ENCODE measurements at regions not wholly inside any gene's neighbourhood (a gene's known extent, or its start where the extent isn't known, plus 50 kb on each side); places are given as distances from the start of the nearest gene placed in this dataset.

DNA sequence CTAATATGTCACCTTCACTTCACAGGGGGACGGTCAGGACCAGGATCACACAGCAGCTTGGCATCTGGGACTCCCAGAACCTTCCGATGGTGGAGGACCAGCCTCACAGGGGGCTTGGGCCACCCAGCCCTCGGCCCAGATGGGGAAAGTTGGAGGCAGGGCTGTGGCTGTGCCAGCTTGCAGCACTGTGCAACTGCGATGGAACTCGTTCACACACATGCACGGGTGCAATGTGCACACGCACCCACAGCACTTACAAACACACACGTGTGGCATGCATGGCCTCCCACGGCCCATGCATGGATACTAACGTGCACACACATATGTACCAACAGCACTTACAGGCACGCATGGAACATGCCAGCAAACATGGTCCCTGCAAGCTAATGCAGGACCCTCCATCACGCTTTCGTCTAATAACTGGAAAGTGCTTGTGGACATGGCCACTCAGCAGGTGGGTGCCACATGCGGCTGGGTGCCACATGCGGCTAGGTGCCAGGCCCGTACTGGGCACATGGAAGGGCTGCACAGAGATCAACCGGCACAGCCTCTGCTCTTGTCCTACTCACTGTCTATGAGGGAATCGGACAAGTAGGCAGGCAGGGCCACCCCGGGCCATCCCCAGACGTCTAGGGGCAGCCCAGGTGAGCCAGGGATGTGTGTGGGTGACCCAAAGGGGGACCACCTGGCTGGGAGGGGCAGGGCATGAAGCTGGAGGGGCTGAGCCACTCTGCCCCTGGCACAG lies 63.2 kb downstream of the ADRA2C start:
- DNase-seq (ENCODE audit: low read depth): no peak
- no peak overlapping the region for H3K4me3 ChIP-seq (replicated peaks; ENCODE audit: low read depth, low read length)
- TF ChIP-seq, protein P1, sequence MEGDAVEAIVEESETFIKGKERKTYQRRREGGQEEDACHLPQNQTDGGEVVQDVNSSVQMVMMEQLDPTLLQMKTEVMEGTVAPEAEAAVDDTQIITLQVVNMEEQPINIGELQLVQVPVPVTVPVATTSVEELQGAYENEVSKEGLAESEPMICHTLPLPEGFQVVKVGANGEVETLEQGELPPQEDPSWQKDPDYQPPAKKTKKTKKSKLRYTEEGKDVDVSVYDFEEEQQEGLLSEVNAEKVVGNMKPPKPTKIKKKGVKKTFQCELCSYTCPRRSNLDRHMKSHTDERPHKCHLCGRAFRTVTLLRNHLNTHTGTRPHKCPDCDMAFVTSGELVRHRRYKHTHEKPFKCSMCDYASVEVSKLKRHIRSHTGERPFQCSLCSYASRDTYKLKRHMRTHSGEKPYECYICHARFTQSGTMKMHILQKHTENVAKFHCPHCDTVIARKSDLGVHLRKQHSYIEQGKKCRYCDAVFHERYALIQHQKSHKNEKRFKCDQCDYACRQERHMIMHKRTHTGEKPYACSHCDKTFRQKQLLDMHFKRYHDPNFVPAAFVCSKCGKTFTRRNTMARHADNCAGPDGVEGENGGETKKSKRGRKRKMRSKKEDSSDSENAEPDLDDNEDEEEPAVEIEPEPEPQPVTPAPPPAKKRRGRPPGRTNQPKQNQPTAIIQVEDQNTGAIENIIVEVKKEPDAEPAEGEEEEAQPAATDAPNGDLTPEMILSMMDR (IDR thresholded peaks at IDR 0.05; ENCODE audit: low read length, missing control alignments): no peak

DNA sequence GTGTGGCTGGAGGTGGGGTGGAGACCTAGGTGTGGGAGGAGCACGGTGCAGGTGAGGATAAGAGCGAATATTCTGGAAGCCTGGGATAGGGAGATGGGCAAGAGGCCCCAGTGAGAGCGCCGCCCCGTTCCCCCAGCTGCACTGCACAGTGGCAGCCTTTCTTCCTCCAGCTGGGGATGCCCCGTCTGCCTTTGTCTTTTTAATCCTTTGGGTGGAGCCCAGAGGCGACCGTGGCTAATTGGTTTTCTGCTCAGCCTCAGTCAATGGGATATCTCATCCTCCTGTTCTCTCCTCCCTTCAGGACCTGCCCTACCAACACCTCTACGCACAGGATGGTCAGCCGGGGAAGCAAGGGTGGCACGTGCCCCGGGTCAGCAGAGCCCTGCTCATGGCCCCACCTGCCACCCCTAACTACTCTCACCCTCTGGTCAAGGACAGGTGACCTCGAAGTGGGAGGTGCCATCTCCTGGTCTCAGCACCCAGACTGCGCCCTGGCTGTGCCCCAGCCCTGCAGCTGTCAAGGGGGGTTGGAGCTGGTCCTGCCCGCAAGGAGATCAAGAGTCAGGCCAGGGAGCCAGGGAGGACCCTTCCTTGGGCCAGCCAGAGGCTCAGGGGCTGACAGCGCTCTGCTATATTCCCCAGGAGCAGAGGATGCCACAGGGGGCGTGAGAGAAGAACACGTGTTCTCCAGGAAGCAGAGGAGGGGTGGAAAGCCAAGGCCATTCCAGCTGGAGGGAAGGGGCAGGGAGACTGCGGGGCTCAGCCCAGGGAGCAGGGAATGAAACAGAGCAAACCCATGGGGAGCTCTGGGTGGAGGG lies 64.0 kb downstream of the ADRA2C start:
- no peak for DNase-seq (ENCODE audit: low read depth)
- TF ChIP-seq, protein P1 (IDR thresholded peaks at IDR 0.05; ENCODE audit: low read length, missing control alignments): no peak
- no peak overlapping the region for H3K4me3 ChIP-seq (replicated peaks; ENCODE audit: low read depth, low read length)

DNA sequence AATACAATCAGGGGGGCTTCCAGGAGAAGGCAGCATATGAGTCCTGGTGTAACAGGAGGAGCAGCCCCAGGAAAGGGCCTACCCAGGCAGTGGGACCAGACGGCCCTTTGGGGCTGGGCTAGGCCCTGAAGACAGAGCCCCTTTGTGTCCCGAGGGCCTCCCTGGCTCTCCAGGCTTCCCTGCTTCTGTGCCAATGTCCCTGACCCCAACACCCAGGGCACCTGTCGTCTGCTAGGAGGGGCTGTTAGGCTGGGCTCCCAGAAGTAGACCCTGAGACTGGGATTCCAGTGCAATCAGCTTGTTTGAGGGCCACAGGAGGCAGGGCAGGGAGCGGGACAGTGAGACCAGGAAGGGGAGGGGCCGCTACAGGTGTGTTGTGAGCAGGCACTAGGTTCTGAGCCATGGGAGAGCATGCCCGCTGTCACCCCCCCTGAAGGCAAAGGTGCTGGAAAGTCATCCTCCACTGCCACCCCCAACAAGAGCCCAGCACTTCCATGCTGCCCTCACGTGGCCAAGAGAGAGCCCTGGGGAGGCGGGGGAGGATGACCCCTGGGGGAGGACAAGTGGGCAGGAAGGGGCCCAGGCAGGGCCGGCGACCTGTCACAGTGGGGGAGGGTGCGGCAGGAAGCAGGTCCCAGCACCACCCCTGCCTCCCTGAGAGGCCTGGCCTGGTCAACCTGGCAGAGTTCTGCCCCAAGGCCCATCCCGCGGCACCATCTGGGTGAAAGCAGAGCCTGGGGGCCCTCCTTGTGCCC lies 64.8 kb downstream of the ADRA2C start:
- DNase-seq (ENCODE audit: low read depth): no peak
- TF ChIP-seq, protein P1 (IDR thresholded peaks at IDR 0.05; ENCODE audit: low read length, missing control alignments): no peak
- no peak overlapping the region for H3K4me3 ChIP-seq (replicated peaks; ENCODE audit: low read depth, low read length)

DNA sequence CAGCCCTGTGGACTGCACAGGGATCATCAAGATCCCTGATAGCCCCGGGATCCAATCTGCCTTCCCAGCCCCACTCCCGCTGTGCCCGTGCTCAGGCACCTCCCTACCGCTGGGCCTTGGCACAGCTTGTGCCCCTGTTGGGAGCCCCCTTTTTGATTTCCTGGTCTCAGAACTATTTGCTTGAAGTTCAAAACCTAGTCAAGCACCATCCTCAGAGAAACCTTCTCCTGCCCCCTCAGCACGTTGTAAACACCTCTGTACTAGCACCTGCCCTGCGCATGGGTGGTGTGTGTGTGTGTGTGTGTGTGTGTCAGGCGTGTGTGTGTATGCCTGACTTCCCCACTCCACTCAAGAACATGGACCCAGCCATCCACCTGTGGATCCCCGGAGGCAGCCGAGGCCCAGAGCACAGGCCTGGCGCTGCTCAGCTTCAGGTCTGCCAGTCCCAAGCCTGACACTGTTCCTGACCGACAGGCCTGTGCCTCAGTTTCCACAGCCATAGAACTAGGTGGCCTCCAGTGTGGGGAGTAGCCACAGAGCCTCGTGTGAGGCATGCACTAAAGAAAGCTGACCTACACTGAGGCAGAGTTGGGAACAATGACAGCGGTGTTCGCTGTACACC lies 65.5 kb downstream of the ADRA2C start:
- TF ChIP-seq, protein P1 (IDR thresholded peaks at IDR 0.05; ENCODE audit: low read length, missing control alignments): no peak
- no peak for DNase-seq (ENCODE audit: low read depth)
- no peak overlapping the region for H3K4me3 ChIP-seq (replicated peaks; ENCODE audit: low read depth, low read length)

DNA sequence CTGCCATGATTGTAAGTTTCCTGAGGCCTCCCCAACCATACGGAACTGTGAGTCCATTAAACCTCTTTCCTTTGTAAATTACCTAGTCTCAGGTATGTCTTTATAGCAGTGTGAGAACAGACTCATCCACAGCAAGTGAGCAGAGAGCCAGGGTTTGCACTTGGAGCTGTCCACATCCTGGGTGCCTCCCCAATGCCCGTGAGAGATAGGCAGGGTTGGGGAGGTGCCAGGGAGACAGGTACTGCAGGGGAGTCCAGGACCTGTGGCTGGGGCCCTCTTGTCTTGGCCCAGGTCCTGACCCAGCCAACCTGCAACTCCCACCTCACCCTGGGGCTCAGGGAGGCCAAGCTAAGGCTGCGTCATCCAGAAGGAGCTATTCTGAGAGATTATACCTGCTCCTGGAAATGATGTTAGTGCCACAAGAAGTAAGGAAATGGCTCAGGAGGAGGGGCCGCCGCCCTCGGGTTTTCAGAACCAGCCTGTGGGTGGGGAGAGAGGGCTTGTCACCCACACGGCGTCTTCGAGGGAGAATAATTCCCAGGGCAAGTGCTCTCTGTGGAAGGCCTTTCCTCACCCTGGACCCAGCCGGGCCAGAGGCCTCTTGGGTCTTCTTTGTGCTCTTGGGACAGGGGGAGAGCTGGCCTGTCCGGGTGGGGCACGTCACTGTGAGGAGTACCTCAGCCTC lies 66.5 kb downstream of the ADRA2C start:
- no peak for DNase-seq (ENCODE audit: low read depth)
- no peak overlapping the region for H3K4me3 ChIP-seq (replicated peaks; ENCODE audit: low read depth, low read length)
- TF ChIP-seq, protein P1 (IDR thresholded peaks at IDR 0.05; ENCODE audit: low read length, missing control alignments): no peak
